HG02884 (cell line): ENCODE measurements at regions not wholly inside any gene's neighbourhood (a gene's known extent, or its start where the extent isn't known, plus 50 kb on each side); places are given as distances from the start of the nearest gene placed in this dataset.

Experiments used
- ATAC-seq: cut with Tn5 transposase; IDR thresholded peaks from one replicate; pipeline ENCODE4 v1.9.1; 2021; ENCODE audit warnings: mild to moderate bottlenecking, moderate library complexity; ENCODE audit not compliant: unreplicated experiment

DNA sequence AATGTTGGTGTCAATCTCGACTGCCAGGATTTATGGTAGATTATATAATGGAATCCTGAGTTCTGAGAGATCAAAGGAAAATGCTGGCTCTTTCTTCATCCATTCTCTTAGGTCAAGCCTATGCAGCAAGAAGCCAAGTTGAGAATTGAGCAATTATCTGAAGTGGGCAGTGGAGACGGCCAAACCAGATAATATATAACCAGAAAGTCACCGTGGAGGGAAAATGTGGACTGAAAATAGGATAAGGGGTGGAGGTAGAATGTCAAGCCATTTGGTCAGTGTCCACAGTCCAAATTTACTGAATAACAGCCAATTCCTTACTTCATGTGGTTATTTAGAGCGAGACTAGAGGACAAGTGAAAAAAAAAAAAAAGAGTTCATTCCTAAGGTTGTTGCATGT, 107.8 kb upstream of the ESR1 start:
- no peak for ATAC-seq

- ATAC-seq: peak; percentile 87
Observed at GRCh38 chr6:151701911-151702562, 105.4 kb upstream of the ESR1 start.

GRCh38 chr6:151702851-151703658, 104.4 kb upstream of the ESR1 start:
- peak; percentile 47 for ATAC-seq

DNA sequence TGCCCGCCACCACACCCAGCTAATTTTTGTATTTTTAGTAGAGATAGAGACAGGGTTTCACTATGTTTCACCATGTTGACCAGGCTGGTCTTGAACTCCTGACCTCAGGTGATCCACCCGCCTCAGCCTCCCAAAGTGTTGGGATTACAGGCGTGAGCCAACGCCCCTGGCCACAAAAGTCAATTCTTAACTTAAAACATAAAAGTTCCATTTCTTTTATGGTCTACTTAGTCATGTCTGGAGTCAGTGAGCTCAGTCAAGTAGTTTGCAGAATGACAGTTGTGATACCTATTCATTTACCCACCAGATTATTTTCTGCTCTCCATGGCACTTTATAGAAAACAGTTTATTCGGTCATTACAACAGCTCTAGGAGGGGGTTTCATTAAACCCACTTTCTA, 103.1 kb upstream of the ESR1 start:
- no peak for ATAC-seq

DNA sequence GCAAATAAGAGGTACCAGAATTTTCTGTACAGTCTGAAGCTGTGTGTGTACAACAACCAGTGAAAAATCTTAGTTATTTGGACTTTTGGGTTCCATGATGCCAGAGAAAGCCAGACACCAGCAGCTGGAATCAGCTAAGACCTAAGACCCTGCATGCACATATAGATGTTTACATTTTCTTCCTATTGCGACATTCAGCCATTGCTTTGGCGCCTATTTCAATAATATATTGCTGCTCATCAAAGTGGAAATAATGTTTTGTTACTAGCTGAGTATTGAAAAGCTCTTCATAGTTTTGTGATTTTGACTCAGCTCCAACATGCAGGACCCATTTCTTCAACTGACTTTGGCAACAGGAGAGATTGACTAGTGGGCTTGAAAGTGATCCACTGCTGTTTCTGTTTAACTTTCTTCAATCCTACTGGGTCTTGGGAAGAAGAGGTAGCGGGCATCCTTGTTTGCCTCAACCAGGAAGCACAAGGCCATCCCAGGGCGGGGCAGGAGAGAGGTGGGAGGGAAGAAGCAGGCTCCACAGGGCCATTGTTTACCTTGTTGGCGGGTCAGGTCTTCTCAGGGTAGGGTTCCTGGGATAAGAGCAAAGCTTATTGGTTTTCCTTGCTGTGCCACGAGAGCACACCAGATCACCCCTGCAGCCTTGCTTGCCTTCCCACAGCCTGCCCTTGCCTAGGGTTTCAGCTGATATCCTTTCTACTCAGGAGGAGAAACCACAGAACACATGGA, 101.3 kb upstream of the ESR1 start:
- no peak for ATAC-seq

GRCh38 chr6:151709329-151709728, 98.2 kb upstream of the ESR1 start:
- ATAC-seq: no peak

DNA sequence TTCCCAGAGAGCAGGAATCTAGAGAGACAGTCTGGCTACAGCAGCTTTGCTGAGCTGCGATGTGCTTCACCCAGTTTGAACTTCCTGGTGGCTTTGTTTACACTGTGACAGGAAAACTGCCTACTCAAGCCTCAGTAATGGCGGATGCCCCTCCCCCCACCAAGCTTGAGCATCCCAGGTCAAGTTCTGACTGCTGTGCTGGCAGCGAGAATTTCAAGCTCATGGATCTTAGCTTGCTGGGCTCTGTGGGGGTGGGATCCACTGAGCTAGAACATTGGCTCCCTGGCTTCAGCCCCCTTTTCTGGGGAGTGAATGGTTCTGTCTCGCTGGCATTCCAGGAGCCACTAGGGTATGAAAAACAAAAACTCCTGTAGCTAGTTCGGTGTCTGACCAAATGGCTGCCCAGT, 91.0 kb upstream of the ESR1 start:
- no peak for ATAC-seq

GRCh38 chr6:151719070-151719469, 88.4 kb upstream of the ESR1 start:
- no peak for ATAC-seq

GRCh38 chr6:151721146-151721545, 86.3 kb upstream of the ESR1 start:
- no peak for ATAC-seq

GRCh38 chr6:151721671-151722070, 85.8 kb upstream of the ESR1 start:
- no peak for ATAC-seq

DNA sequence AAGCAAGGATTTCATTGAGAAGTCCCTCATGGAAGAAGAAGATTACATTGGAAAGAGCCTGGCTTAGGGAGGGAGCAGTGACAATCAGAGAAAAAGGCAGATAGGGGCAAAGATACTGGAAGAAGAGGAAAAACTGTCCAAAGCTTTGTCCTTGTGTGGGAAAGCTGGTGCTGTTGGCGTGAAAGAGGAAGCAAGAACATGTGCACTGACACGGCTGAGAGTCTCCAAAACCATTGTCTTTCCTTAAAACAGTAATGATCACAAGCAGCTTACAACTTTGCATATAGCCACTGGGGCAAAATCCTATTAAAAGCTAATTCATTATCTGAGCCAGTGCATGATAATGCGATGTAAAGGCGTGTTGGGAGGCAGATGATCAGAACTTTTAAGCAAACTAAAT, 85.1 kb upstream of the ESR1 start:
- ATAC-seq: no peak

- peak; percentile 95 for ATAC-seq
Observed at GRCh38 chr6:151723152-151723551, 84.3 kb upstream of the ESR1 start.

GRCh38 chr6:151729829-151730495, 77.5 kb upstream of the ESR1 start:
- no peak for ATAC-seq

DNA sequence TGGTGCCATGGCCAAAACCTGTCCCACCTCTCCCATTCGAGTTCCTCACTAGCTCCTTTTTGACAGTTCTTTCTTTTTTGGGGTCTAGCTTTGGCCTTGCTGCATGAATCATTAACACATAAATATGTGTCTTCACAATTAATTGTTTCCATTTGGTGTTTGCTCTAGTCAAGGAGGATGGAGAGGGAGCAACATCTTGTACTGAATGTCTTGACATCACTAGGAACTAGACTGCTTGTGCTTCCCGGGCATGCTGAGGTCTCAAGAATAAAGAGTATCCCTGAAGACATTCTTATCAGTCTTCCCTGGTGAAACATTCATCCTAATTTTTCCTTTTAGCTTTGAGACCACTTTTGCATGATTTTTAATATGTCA, 77.0 kb upstream of the ESR1 start:
- ATAC-seq: no peak

DNA sequence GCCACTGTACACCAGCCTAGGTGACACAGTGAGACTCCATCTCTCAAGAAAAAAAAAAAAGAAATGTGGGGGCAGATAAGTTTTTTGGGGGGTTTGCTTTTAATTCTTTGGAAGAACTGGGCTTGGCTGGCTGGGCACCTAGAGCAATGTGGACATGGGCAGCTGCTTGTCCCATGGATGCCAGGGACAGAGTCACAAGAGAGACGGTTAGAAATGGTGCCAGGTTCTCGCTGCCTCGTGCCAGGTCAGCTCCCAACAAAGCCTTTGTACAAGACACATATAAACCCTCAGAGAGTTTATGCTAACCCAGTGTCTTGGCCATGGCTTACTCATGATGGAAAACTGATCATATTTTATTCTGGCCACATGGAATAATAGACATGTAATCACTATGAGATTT, 76.2 kb upstream of the ESR1 start:
- ATAC-seq: no peak

DNA sequence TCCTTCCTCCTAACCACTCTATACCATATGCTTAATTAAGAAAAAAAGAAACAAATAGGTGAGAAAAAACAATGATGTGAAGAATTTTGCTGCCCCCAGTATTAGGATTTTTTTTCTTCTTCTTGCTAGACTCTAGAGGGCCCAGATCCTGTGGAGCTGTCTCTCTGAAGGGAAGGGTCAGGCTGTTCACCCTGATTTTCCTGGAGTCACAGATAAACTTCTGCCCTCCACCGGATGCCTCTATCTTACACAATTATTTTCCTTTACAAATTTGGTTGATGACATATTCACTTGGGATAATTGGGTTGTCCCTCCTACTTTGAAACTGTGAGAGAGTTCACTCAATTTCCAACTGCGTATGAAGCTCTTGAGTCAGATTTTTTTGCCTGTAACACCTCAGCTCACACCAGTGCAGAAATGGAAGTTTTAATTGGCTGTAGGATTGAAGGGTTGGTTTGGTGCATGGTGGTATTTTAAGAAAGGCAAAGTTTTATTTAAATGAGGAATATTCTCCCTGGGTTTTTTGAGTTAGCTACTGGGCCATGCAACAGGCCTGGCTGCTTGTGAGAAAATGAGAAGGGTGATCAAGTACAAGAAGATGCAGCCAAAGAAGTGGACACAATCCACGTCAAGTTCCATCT, 73.7 kb upstream of the ESR1 start:
- no peak for ATAC-seq

DNA sequence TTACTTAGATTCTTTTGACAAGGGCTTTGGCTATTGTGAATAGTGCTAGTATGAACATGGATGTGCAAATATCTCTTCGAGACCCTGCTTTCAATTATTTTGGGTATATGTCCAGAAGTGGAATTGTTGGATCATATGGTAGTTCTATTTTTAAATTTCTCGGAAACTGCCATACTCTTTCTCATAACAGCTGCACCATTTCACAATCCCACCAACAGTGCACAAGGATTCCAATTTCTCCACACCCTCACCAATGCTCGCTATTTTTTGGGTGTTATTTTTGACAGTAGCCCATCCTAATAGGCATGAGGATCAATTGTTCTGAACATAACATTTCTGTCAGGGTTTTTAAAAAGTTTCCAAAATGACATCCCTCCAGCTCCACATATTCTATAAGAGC, 69.2 kb upstream of the ESR1 start:
- no peak for ATAC-seq

DNA sequence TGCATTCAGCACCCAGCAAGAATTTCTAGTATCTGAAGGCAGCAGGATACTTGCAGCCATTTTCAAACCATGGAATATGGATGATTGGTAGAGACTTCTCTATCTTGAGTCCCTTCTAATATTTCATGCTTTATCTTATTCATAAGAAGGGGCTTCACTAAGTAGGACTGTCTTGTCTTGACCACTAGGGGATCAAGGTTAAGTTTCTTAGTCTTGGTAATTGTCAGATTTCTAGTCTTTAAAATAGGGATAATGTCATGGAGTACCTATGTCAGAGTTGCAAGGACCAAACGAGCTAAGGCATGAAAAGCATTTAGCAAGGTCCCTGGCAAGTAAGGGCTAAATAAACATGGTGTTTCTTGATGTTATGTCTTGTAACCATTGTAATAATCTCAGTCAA, 68.5 kb upstream of the ESR1 start:
- no peak for ATAC-seq

- ATAC-seq: no peak
Observed at GRCh38 chr6:151740820-151741219, 66.7 kb upstream of the ESR1 start.

DNA sequence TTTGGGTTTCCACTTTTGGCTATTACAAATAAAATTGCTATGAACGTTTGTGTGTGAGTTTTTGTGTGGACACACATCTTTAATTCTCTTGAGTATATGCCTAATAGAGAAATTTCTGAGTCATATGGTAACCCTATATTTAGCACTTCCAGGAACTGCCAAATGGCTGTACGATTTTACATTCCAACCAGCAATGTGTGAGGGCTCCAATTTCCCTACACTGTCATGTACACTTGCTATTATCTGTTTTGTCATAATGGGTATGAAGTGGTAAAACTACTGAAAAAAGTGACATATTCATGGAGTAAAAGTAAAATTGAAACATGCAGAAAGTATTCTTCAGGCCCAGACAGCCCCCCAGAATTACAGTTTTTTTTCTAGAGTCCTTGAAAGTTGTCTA, 59.6 kb upstream of the ESR1 start:
- no peak for ATAC-seq

- ATAC-seq: no peak
Observed at GRCh38 chr6:151749341-151749740, 58.1 kb upstream of the ESR1 start.
